Endothelial cell of umbilical vein (primary cell): ENCODE measurements at regions not wholly inside any gene's neighbourhood (a gene's known extent, or its start where the extent isn't known, plus 50 kb on each side); places are given as distances from the start of the nearest gene placed in this dataset.

Experiments
- BruUV-seq: library from RNA; stranded (reverse); fragments of 400-500 nt; replicated peaks from 2 replicates; lab custom pipeline; 2021; lab: Mats Ljungman, UMichigan
- CTCF ChIA-PET: fragments of 300-600, 350-600 bp; sonication (Branson Sonifier 250); formaldehyde crosslinking; loops from one replicate; lab custom pipeline; 2021; ENCODE audit warnings: antibody characterized with exemption, inconsistent platforms; lab: Charles Lee
- POLR2A ChIA-PET: fragments of 300-600, 350-600 bp; sonication (Branson Sonifier 250); formaldehyde crosslinking; loops from one replicate; lab custom pipeline; 2021; ENCODE audit warnings: antibody characterized with exemption, inconsistent platforms; lab: Charles Lee
- DNase-seq: peaks from one replicate; pipeline ENCODE4 v3.0.0-alpha.2; 2011; ENCODE audit warnings: low read depth, low spot score
- FAIRE-seq: peaks from 2 replicates; lab custom pipeline; 2011; peaks lifted over from hg19 to GRCh38; lab: Jason Lieb, UNC
- H2AFZ ChIP-seq: 2 replicates; pipeline ENCODE4 v1.6.0; 2012; ENCODE audit warnings: low read depth, low read length, control low read depth, inconsistent platforms
- H3K27ac ChIP-seq: 2 replicates; pipeline ENCODE4 v1.5.1; 2011; ENCODE audit warnings: low read depth, mild to moderate bottlenecking, control low read depth, low read length, moderate library complexity; ENCODE audit not compliant: insufficient read depth
- H3K27me3 ChIP-seq, 2 experiments: 2 replicates each; pipeline versions ENCODE4 v1.6.0 to v1.6.1; 2011; ENCODE audit warnings: low read length in 2 of 2, mixed read lengths in 1 of 2; ENCODE audit not compliant: control insufficient read depth in 2 of 2, insufficient read depth in 2 of 2
- H3K36me3 ChIP-seq, 2 experiments: 2 replicates in 1 of 2; 3 replicates in 1 of 2; pipeline ENCODE4 v1.5.1; 2011; ENCODE audit warnings: low read length in 2 of 2, mild to moderate bottlenecking in 1 of 2, moderate library complexity in 1 of 2; ENCODE audit not compliant: control insufficient read depth in 2 of 2, insufficient read depth in 2 of 2; ENCODE audit errors: extremely low read depth in 1 of 2
- H3K4me1 ChIP-seq: 3 replicates; pipeline ENCODE4 v1.5.1; 2011; ENCODE audit warnings: mild to moderate bottlenecking, low read length; ENCODE audit not compliant: control insufficient read depth, insufficient read depth; ENCODE audit errors: extremely low read depth
- H3K4me2 ChIP-seq: 2 replicates; pipeline ENCODE4 v1.6.1; 2011; ENCODE audit warnings: low read length, control low read depth, mixed read lengths; ENCODE audit not compliant: insufficient read depth
- H3K4me3 ChIP-seq, 3 experiments: fragments of 200-600 bp in 1 of 3; sonication (generic), shearing (Covaris generic) in 1 of 3; replicated peaks in 1 of 3; 2 replicates each; pipeline ENCODE4 v1.5.1; 2011 to 2016; ENCODE audit warnings: control low read depth in 3 of 3, low read length in 3 of 3, mild to moderate bottlenecking in 2 of 3, inconsistent platforms in 1 of 3, low read depth in 1 of 3, moderate library complexity in 1 of 3; ENCODE audit not compliant: insufficient read depth in 1 of 3
- H3K79me2 ChIP-seq: 2 replicates; pipeline ENCODE4 v1.6.0; 2012; ENCODE audit warnings: low read length, inconsistent platforms; ENCODE audit not compliant: control insufficient read depth, insufficient read depth
- H3K9ac ChIP-seq: replicated peaks from 2 replicates; pipeline ENCODE3; 2011; ENCODE audit warnings: low read length, control low read depth; ENCODE audit not compliant: insufficient read depth; ENCODE audit errors: extremely low read depth
- H3K9me1 ChIP-seq: replicated peaks from 3 replicates; pipeline ENCODE4 v1.6.0; 2011; ENCODE audit warnings: mild to moderate bottlenecking, low read length; ENCODE audit not compliant: control insufficient read depth, insufficient read depth; ENCODE audit errors: extremely low read depth
- H3K9me3 ChIP-seq: replicated peaks from 2 replicates; pipeline ENCODE4 v1.5.1; 2012; ENCODE audit warnings: low read length, inconsistent platforms; ENCODE audit not compliant: control insufficient read depth, insufficient read depth
- H4K20me1 ChIP-seq: replicated peaks from 2 replicates; pipeline ENCODE3; 2011; ENCODE audit warnings: mild to moderate bottlenecking, low read length; ENCODE audit not compliant: control insufficient read depth, insufficient read depth; ENCODE audit errors: extremely low read depth
- FOS ChIP-seq: IDR thresholded peaks from 2 replicates; pipeline ENCODE4 v1.6.1; 2011; ENCODE audit warnings: mild to moderate bottlenecking, low read length, moderate library complexity, borderline replicate concordance; ENCODE audit not compliant: insufficient read depth
- GATA2 ChIP-seq: IDR thresholded peaks from 2 replicates; pipeline ENCODE4 v1.7.0; 2011; ENCODE audit warnings: low read depth, mild to moderate bottlenecking, moderate library complexity, mixed read lengths, low read length; ENCODE audit not compliant: insufficient read length, insufficient read depth
- JUN ChIP-seq: IDR thresholded peaks from 2 replicates; pipeline ENCODE4 v1.6.1; 2011; ENCODE audit warnings: borderline replicate concordance, low read depth; ENCODE audit not compliant: insufficient read length, insufficient read depth
- MYC ChIP-seq: IDR thresholded peaks from one replicate; pipeline ENCODE4 v1.6.1; 2011; ENCODE audit warnings: mild to moderate bottlenecking, low read depth, low read length
- POLR2AphosphoS5 ChIP-seq: IDR thresholded peaks from 2 replicates; pipeline ENCODE4 v1.6.1; 2012; ENCODE audit warnings: low read depth, mild to moderate bottlenecking, control low read depth, low read length, moderate library complexity; ENCODE audit not compliant: insufficient read depth
- dilution Hi-C: fragments of 300-500 bp; cut with MboI; formaldehyde crosslinking; loops from one replicate; pipeline ENCODE4 v1.15.0; 2019; ENCODE audit warnings: low sequenced_read_pairs; ENCODE audit not compliant: extremely low pct_ligation_motif_present
- intact Hi-C: fragments of 100-400 bp; cut with micrococcal nuclease; formaldehyde crosslinking; loops from one replicate; pipeline ENCODE4 v1.10.0; 2022
- TF ChIP-seq, protein P1 (sequence below), 2 donors: IDR thresholded peaks; 1 replicate in 1 of 2; 2 replicates in 1 of 2; pipeline ENCODE4 v1.5.1; 2011; ENCODE audit warnings: low read length in 2 of 2, mild to moderate bottlenecking in 2 of 2, moderate library complexity in 2 of 2, control low read depth in 1 of 2, inconsistent platforms in 1 of 2, low read depth in 1 of 2; ENCODE audit not compliant: insufficient read depth in 1 of 2; ENCODE audit errors: extremely low read depth in 1 of 2

DNA sequence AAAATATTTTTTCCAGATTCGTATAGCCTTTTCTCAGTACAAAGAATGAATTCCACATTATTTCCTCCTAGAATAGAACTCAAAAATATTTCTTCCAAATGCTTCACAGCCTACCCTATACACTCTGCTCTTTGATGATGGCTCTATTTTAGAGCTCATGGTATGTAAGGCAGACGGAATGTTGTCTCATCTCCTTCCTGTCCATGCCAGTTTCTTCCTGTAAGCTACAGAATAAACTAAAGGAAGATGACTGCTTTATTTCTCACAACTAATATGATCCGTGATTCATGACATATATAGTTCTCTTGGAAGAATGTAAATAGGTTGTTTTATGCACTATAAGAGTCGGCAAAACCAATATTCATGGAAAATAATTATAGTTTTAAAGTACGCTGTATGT lies 723.1 kb downstream of the CDH11 start:
- Histone ChIP-seq H3K4me2 (peak overlapping the region; percentile 84), H4K20me1 (no peaks in the 10 kb centered on the region), H3K27ac (peak overlapping the region; percentile 78), H3K4me3 (peak overlapping the region in 1 of 3 experiments; percentile 22), H2AFZ (no peak overlapping the region), H3K4me1 (peaks cover 44% of the 10 kb centered on the region), H3K9me3 (no peaks in the 10 kb centered on the region), H3K27me3 (no peaks in the 10 kb centered on the region), H3K79me2 (no peaks in the 10 kb centered on the region), H3K36me3 (no peaks in the 10 kb centered on the region), H3K9ac (peak overlapping the region; percentile 13), H3K9me1 (no peaks in the 10 kb centered on the region)
- dilution Hi-C loops (no loop called here), intact Hi-C loops (loop anchor here (1.0 to 5.0 kb wide), 4 partner anchors 80 to 720 kb away; no protein-coding TSS in a partner anchor)
- BruUV-seq: no TSS peak
- DNase-seq (peak; percentile 53), FAIRE-seq (peak; percentile 15)
- no peak for TF ChIP-seq MYC
- peak; percentile 46 for TF ChIP-seq GATA2
- peak; percentile 57 for TF ChIP-seq JUN
- peak; percentile 84 for TF ChIP-seq FOS
- TF ChIP-seq POLR2AphosphoS5: peak; percentile 49
- TF ChIP-seq, protein P1, sequence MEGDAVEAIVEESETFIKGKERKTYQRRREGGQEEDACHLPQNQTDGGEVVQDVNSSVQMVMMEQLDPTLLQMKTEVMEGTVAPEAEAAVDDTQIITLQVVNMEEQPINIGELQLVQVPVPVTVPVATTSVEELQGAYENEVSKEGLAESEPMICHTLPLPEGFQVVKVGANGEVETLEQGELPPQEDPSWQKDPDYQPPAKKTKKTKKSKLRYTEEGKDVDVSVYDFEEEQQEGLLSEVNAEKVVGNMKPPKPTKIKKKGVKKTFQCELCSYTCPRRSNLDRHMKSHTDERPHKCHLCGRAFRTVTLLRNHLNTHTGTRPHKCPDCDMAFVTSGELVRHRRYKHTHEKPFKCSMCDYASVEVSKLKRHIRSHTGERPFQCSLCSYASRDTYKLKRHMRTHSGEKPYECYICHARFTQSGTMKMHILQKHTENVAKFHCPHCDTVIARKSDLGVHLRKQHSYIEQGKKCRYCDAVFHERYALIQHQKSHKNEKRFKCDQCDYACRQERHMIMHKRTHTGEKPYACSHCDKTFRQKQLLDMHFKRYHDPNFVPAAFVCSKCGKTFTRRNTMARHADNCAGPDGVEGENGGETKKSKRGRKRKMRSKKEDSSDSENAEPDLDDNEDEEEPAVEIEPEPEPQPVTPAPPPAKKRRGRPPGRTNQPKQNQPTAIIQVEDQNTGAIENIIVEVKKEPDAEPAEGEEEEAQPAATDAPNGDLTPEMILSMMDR (IDR thresholded peaks at IDR 0.05; ENCODE audit: extremely low read depth in 1 of 2, insufficient read depth in 1 of 2, low read depth in 1 of 2, low read length in 2 of 2): no peak
- ChIA-PET POLR2A (no interaction called here), CTCF (interaction anchor here (0.5 to 2.1 kb wide), 5 partner anchors 10 to 79 kb away, joined by 3 to 8 read pairs (median 3); no protein-coding TSS in a partner anchor)
